Spleen (tissue), 7 donors: ENCODE measurements at regions not wholly inside any gene's neighbourhood (a gene's known extent, or its start where the extent isn't known, plus 50 kb on each side); places are given as distances from the start of the nearest gene placed in this dataset.

Source experiments
- CTCF ChIP-seq, 11 experiments: fragments of 200-600 bp in 7 of 11; fragments of 450-650 bp in 4 of 11; sonication (generic) in 4 of 11; IDR thresholded peaks in 8 of 11; conservative IDR thresholded peaks in 3 of 11; 1 replicate in 7 of 11; 2 replicates in 4 of 11; pipeline versions ENCODE4 v1.4.0 to v1.8.0; 2016 to 2021; ENCODE audit warnings: antibody characterized with exemption in 11 of 11, inconsistent platforms in 4 of 11, mild to moderate bottlenecking in 1 of 11
- POLR2AphosphoS5 ChIP-seq, 3 donors: sonication (generic); formaldehyde crosslinking; IDR thresholded peaks; one replicate each; pipeline ENCODE4 v1.5.1; 2017; ENCODE audit warnings: antibody characterized with exemption in 3 of 3
- donor health status: DM: no; HTN: no; CAD: no; lungs with moderate emphysema.
- donor health status: DM: no; HTN: no; CAD: no.
- donor health status: DM: no; HTN: no; CAD: no.

GRCh38 chr1:209218981-209219380 lies 364.5 kb upstream of the CAMK1G start:
- TF ChIP-seq CTCF (IDR thresholded peaks at IDR 0.05 in 8 of 11, conservative IDR thresholded peaks at IDR 0.05 in 3 of 11), result no peak
- no peak for TF ChIP-seq POLR2AphosphoS5 (IDR thresholded peaks at IDR 0.05)
